ENCODE measurements at regions not wholly inside any gene's neighbourhood (a gene's known extent, or its start where the extent isn't known, plus 50 kb on each side); places are given as distances from the start of the nearest gene placed in this dataset.

- H3K36me3 ChIP-seq: no peaks in the 10 kb centered on the region
- H3K27ac ChIP-seq: no peak overlapping the region
- ATAC-seq: no peak
- no peak for DNase-seq
- no peaks in the 10 kb centered on the region for H3K27me3 ChIP-seq
- intact Hi-C loops (cut with DNase I): no loop called here
- no peak for TF ChIP-seq CTCF (IDR thresholded peaks at IDR 0.05)
- 88 to 93% methylated on average over 4 of the region's 4 CpGs for WGBS, 2 donors
- no peak for FAIRE-seq
- no peak overlapping the region for H3K4me3 ChIP-seq
- no peaks in the 10 kb centered on the region for H3K9me3 ChIP-seq
- no peaks in the 10 kb centered on the region for H3K4me1 ChIP-seq
These were observed 159.2 kb downstream of the ZNF608 start for GRCh38 chr5:124587280-124587679.

DNA sequence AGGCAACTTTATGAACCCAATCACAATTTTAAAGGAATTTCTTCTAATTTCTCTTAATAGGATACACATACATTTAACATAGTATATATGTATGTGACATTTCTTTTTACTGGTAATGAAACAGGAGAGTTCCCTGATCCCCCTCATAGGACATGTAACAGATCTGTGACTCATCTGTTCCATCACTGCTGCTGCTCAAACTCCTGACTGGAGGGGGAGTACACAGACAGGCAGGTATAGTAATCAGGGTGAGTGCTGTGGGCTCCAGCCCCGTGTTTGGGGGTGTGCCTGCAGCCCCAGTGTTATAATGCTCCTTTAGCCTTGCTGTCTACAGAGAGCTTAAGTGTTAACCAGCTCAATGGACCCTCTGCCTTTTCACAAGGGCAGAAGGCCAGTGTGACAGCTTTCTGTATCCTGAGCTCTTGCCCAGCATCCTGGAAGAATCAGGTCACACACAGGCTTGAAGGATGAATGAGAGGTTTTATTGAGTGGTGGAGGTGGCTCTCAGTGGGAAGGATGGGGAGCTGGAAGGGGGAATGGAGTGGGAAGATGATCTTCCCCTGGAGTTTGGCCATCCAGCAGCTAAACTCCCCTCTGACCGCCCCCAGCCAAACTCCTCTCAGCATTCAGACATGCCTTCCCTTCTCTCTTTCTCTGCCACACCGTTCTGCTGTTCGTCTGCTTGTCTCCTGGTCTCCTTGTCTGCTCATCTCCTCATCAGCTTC lies 161.3 kb downstream of the ZNF608 start:
- ATAC-seq (no peak), DNase-seq (no peak), FAIRE-seq (no peak)
- Histone ChIP-seq H3K4me3 (no peak overlapping the region), H3K27ac (no peak overlapping the region), H3K36me3 (no peaks in the 10 kb centered on the region), H3K4me1 (peaks cover 4 to 15% (median 10%) of the 10 kb centered on the region in 3 donors), H3K9me3 (no peaks in the 10 kb centered on the region), H3K27me3 (no peaks in the 10 kb centered on the region)
- intact Hi-C loops (cut with DNase I): no loop called here
- TF ChIP-seq CTCF (IDR thresholded peaks at IDR 0.05): no peak
- 92 to 93% methylated on average over 2 to 4 of the region's 4 CpGs for WGBS, 2 donors

- DNase-seq: no peak
- TF ChIP-seq CTCF (IDR thresholded peaks at IDR 0.05): no peak
- peak in 2 of 4 donors; percentile 38 to 75 for ATAC-seq
- no peaks in the 10 kb centered on the region for H3K9me3 ChIP-seq
- intact Hi-C loops (cut with DNase I): no loop called here
- H3K27me3 ChIP-seq: no peaks in the 10 kb centered on the region
- H3K4me3 ChIP-seq: no peak overlapping the region
- peaks cover 4 to 15% (median 10%) of the 10 kb centered on the region in 3 donors for H3K4me1 ChIP-seq
- no peaks in the 10 kb centered on the region for H3K36me3 ChIP-seq
- no peak overlapping the region for H3K27ac ChIP-seq
- 89% methylated on average over 7 of the region's 7 CpGs for WGBS, 2 donors
- FAIRE-seq: no peak
These were observed 162.7 kb downstream of the ZNF608 start for GRCh38 chr5:124583469-124584350.

GRCh38 chr5:124582561-124582840 lies 163.9 kb downstream of the ZNF608 start:
- TF ChIP-seq CTCF (IDR thresholded peaks at IDR 0.05): no peak
- peak overlapping the region in 1 of 4 donors; percentile 19 for H3K27ac ChIP-seq
- H3K36me3 ChIP-seq: no peaks in the 10 kb centered on the region
- H3K4me1 ChIP-seq: peaks cover 4 to 15% (median 10%) of the 10 kb centered on the region in 3 donors
- no peak for FAIRE-seq
- no peaks in the 10 kb centered on the region for H3K27me3 ChIP-seq
- WGBS, 2 donors: 95 to 100% methylated on average over 1 of the region's 1 CpG
- no peak for DNase-seq
- intact Hi-C loops (cut with DNase I): no loop called here
- no peaks in the 10 kb centered on the region for H3K9me3 ChIP-seq
- H3K4me3 ChIP-seq: no peak overlapping the region
- no peak for ATAC-seq
